Liver (tissue), 3 donors: ENCODE measurements at regions not wholly inside any gene's neighbourhood (a gene's known extent, or its start where the extent isn't known, plus 50 kb on each side); places are given as distances from the start of the nearest gene placed in this dataset.

Source experiments
- FOXA2 ChIP-seq: IDR thresholded peaks from 2 replicates; pipeline ENCODE4 v1.6.1; 2016; ENCODE audit warnings: antibody characterized with exemption
- JUND ChIP-seq, 2 donors: IDR thresholded peaks; 2 replicates each; pipeline ENCODE4 v1.6.1; 2016; ENCODE audit warnings: antibody characterized with exemption in 2 of 2
- RAD21 ChIP-seq, 2 donors: IDR thresholded peaks; 2 replicates each; pipeline ENCODE4 v1.6.1; 2016; ENCODE audit warnings: antibody characterized with exemption in 2 of 2, mild to moderate bottlenecking in 2 of 2
- SP1 ChIP-seq: IDR thresholded peaks from 2 replicates; pipeline ENCODE4 v1.6.1; 2018; ENCODE audit warnings: antibody characterized with exemption, mild to moderate bottlenecking
- YY1 ChIP-seq: IDR thresholded peaks from 2 replicates; pipeline ENCODE4 v1.6.1; 2016; ENCODE audit warnings: antibody characterized with exemption, mild to moderate bottlenecking
- TF ChIP-seq, protein P1 (sequence below): fragments of 150-350 bp; IDR thresholded peaks from 2 replicates; pipeline ENCODE4 v1.5.1; 2017; ENCODE audit warnings: improper control_type of control experiment, low read depth, low read length; ENCODE audit not compliant: missing input control
- TF ChIP-seq, protein P2 (sequence below): IDR thresholded peaks from 2 replicates; pipeline ENCODE4 v1.6.1; 2016; ENCODE audit warnings: antibody characterized with exemption
- TF ChIP-seq, protein P3 (sequence below): IDR thresholded peaks from 2 replicates; pipeline ENCODE4 v1.6.1; 2016; ENCODE audit warnings: antibody characterized with exemption
- TF ChIP-seq, protein P4 (sequence below): IDR thresholded peaks from 2 replicates; pipeline ENCODE4 v1.6.1; 2016; ENCODE audit warnings: antibody characterized with exemption, mild to moderate bottlenecking
- donor health status: healthy.
- donor health status: healthy.

DNA sequence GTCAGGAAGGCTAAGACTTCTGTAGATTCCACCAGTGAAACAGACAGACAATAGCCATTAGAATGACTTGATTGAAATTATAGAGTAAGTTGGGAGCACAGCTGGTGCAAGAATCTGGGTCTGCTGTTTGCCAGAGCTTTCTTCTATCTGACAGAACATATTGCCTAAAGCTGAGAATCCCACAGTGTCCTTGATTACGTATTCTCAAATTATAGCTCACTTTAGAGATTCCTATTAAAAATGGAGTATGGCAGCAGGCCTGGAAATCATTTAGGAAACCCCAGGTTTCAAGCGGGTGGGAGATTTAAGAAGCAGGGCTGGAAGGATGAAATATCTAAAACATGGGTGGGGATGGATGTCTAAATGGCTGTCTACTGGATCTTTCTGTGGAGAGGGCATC is 639.7 kb upstream of the CXADR start:
- TF ChIP-seq, protein P1, sequence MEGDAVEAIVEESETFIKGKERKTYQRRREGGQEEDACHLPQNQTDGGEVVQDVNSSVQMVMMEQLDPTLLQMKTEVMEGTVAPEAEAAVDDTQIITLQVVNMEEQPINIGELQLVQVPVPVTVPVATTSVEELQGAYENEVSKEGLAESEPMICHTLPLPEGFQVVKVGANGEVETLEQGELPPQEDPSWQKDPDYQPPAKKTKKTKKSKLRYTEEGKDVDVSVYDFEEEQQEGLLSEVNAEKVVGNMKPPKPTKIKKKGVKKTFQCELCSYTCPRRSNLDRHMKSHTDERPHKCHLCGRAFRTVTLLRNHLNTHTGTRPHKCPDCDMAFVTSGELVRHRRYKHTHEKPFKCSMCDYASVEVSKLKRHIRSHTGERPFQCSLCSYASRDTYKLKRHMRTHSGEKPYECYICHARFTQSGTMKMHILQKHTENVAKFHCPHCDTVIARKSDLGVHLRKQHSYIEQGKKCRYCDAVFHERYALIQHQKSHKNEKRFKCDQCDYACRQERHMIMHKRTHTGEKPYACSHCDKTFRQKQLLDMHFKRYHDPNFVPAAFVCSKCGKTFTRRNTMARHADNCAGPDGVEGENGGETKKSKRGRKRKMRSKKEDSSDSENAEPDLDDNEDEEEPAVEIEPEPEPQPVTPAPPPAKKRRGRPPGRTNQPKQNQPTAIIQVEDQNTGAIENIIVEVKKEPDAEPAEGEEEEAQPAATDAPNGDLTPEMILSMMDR = no peak
- no peak for TF ChIP-seq YY1
- no peak for TF ChIP-seq SP1
- TF ChIP-seq, protein P2, sequence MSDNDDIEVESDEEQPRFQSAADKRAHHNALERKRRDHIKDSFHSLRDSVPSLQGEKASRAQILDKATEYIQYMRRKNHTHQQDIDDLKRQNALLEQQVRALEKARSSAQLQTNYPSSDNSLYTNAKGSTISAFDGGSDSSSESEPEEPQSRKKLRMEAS = no peak
- TF ChIP-seq JUND (IDR thresholded peaks at IDR 0.05) = no peak
- TF ChIP-seq, protein P3, sequence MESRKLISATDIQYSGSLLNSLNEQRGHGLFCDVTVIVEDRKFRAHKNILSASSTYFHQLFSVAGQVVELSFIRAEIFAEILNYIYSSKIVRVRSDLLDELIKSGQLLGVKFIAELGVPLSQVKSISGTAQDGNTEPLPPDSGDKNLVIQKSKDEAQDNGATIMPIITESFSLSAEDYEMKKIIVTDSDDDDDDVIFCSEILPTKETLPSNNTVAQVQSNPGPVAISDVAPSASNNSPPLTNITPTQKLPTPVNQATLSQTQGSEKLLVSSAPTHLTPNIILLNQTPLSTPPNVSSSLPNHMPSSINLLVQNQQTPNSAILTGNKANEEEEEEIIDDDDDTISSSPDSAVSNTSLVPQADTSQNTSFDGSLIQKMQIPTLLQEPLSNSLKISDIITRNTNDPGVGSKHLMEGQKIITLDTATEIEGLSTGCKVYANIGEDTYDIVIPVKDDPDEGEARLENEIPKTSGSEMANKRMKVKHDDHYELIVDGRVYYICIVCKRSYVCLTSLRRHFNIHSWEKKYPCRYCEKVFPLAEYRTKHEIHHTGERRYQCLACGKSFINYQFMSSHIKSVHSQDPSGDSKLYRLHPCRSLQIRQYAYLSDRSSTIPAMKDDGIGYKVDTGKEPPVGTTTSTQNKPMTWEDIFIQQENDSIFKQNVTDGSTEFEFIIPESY = no peak
- TF ChIP-seq, protein P4, sequence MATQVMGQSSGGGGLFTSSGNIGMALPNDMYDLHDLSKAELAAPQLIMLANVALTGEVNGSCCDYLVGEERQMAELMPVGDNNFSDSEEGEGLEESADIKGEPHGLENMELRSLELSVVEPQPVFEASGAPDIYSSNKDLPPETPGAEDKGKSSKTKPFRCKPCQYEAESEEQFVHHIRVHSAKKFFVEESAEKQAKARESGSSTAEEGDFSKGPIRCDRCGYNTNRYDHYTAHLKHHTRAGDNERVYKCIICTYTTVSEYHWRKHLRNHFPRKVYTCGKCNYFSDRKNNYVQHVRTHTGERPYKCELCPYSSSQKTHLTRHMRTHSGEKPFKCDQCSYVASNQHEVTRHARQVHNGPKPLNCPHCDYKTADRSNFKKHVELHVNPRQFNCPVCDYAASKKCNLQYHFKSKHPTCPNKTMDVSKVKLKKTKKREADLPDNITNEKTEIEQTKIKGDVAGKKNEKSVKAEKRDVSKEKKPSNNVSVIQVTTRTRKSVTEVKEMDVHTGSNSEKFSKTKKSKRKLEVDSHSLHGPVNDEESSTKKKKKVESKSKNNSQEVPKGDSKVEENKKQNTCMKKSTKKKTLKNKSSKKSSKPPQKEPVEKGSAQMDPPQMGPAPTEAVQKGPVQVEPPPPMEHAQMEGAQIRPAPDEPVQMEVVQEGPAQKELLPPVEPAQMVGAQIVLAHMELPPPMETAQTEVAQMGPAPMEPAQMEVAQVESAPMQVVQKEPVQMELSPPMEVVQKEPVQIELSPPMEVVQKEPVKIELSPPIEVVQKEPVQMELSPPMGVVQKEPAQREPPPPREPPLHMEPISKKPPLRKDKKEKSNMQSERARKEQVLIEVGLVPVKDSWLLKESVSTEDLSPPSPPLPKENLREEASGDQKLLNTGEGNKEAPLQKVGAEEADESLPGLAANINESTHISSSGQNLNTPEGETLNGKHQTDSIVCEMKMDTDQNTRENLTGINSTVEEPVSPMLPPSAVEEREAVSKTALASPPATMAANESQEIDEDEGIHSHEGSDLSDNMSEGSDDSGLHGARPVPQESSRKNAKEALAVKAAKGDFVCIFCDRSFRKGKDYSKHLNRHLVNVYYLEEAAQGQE = no peak
- TF ChIP-seq RAD21 (IDR thresholded peaks at IDR 0.05) = no peak
- TF ChIP-seq FOXA2 = no peak
